ENCODE measurements at regions not wholly inside any gene's neighbourhood (a gene's known extent, or its start where the extent isn't known, plus 50 kb on each side); places are given as distances from the start of the nearest gene placed in this dataset.

- ChIA-PET POLR2A (no interaction called here), CTCF (interaction anchor here (0.6 kb wide), 1 partner anchor 22 kb away, joined by 3 read pairs; no protein-coding TSS in a partner anchor)
- H3K4me3 ChIP-seq (ENCODE audit: low read depth, low read length): no peak overlapping the region
- no peak overlapping the region for H3K27ac ChIP-seq (ENCODE audit: extremely low read depth, low read depth, low read length)
- H3K9me3 ChIP-seq (ENCODE audit: control insufficient read depth, insufficient read depth, low read depth, low read length): no peaks in the 10 kb centered on the region
- H3K36me3 ChIP-seq (ENCODE audit: control insufficient read depth in 2 of 2, insufficient read depth in 1 of 2, low read length in 2 of 2): no peaks in the 10 kb centered on the region
- H3K4me1 ChIP-seq (ENCODE audit: control insufficient read depth, insufficient read depth, low read length): no peaks in the 10 kb centered on the region
- no peak for TF ChIP-seq ZNF121 (tag by site-specific recombination; IDR thresholded peaks at IDR 0.05)
Observed at GRCh38 chr4:119946359-119946758, 120.3 kb downstream of the MAD2L1 start.

GRCh38 chr4:119942806-119943205 is 123.8 kb downstream of the MAD2L1 start:
- POLR2A ChIA-PET: no interaction called here
- Histone ChIP-seq H3K4me3 (ENCODE audit: low read depth, low read length) (no peak overlapping the region), H3K4me1 (ENCODE audit: control insufficient read depth, insufficient read depth, low read length) (no peaks in the 10 kb centered on the region), H3K9me3 (ENCODE audit: control insufficient read depth, insufficient read depth, low read depth, low read length) (no peaks in the 10 kb centered on the region), H3K27ac (ENCODE audit: extremely low read depth, low read depth, low read length) (no peak overlapping the region), H3K36me3 (ENCODE audit: control insufficient read depth in 2 of 2, insufficient read depth in 1 of 2, low read length in 2 of 2) (no peaks in the 10 kb centered on the region)
- no peak for TF ChIP-seq PBX3 (CRISPR knock-in tag; IDR thresholded peaks at IDR 0.05)
- CTCF ChIA-PET: interaction anchor here (0.9 kb wide), 1 partner anchor 54 kb away, joined by 3 read pairs; no protein-coding TSS in a partner anchor

- CTCF ChIA-PET: no interaction called here
Observed at GRCh38 chr4:119940557-119940956, 126.1 kb downstream of the MAD2L1 start.

More at GRCh38 chr4:119940557-119940956, 126.1 kb downstream of the MAD2L1 start:
- Histone ChIP-seq H3K4me3 (ENCODE audit: low read depth, low read length) (no peak overlapping the region), H3K4me1 (ENCODE audit: control insufficient read depth, insufficient read depth, low read length) (no peaks in the 10 kb centered on the region), H3K27ac (ENCODE audit: extremely low read depth, low read depth, low read length) (no peak overlapping the region), H3K9me3 (ENCODE audit: control insufficient read depth, insufficient read depth, low read depth, low read length) (no peaks in the 10 kb centered on the region), H3K36me3 (ENCODE audit: control insufficient read depth in 2 of 2, insufficient read depth in 1 of 2, low read length in 2 of 2) (no peaks in the 10 kb centered on the region)
- TF ChIP-seq ZNF521 (tag by site-specific recombination; IDR thresholded peaks at IDR 0.05) (no peak), ZFP37 (tag by site-specific recombination; IDR thresholded peaks at IDR 0.05) (no peak), ZNF121 (tag by site-specific recombination; IDR thresholded peaks at IDR 0.05) (no peak), ZSCAN23 (tag by site-specific recombination; IDR thresholded peaks at IDR 0.05) (no peak), ZBTB44 (tag by site-specific recombination; IDR thresholded peaks at IDR 0.05) (no peak), PRDM4 (tag by site-specific recombination; IDR thresholded peaks at IDR 0.05) (no peak), ZNF19 (tag by site-specific recombination; IDR thresholded peaks at IDR 0.05; ENCODE audit: low read depth) (no peak), IKZF3 (tag by site-specific recombination; IDR thresholded peaks at IDR 0.05) (no peak), ZNF510 (tag by site-specific recombination; IDR thresholded peaks at IDR 0.05; ENCODE audit: insufficient replicate concordance) (no peak), ZNF433 (tag by site-specific recombination; IDR thresholded peaks at IDR 0.05; ENCODE audit: low read depth) (no peak)
- POLR2A ChIA-PET: no interaction called here

Data from HEK293 (cell line).